Colon (tissue), 2 donors: ENCODE measurements at regions not wholly inside any gene's neighbourhood (a gene's known extent, or its start where the extent isn't known, plus 50 kb on each side); places are given as distances from the start of the nearest gene placed in this dataset.
"Not testable (repeated sequence)": the region's sequence is repeated elsewhere in the genome, so short reads cannot be mapped to it uniquely, and the experiment has no call there.

Experiments
- FAIRE-seq: peaks from 2 replicates; lab custom pipeline; 2012; peaks lifted over from hg19 to GRCh38; lab: Jason Lieb, UNC
- donor health status: control.
- donor health status: control.

GRCh38 chrX:137882960-137883359 lies 317.0 kb downstream of the ZIC3 start:
- FAIRE-seq, result no peak

- not testable (repeated sequence) for FAIRE-seq
Measured at GRCh38 chrX:137884813-137885212, 318.9 kb downstream of the ZIC3 start.

- FAIRE-seq, result no peak
Measured at GRCh38 chrX:137891431-137891830, 325.5 kb downstream of the ZIC3 start.

- FAIRE-seq, result no peak
Measured at GRCh38 chrX:137896123-137896522, 330.2 kb downstream of the ZIC3 start.

- no peak for FAIRE-seq
Measured at GRCh38 chrX:137915466-137915865, 349.5 kb downstream of the ZIC3 start.

- FAIRE-seq, result no peak
Measured at GRCh38 chrX:137916090-137916746, 350.3 kb downstream of the ZIC3 start.

GRCh38 chrX:137926090-137926489 lies 360.2 kb downstream of the ZIC3 start:
- FAIRE-seq, result no peak

GRCh38 chrX:137929951-137930350 lies 364.0 kb downstream of the ZIC3 start:
- no peak for FAIRE-seq

GRCh38 chrX:137930533-137930932 lies 364.6 kb downstream of the ZIC3 start:
- no peak for FAIRE-seq

- FAIRE-seq, result not testable (repeated sequence)
Measured at GRCh38 chrX:137934214-137934613, 368.3 kb downstream of the ZIC3 start.

- FAIRE-seq, result not testable (repeated sequence)
Measured at GRCh38 chrX:137934887-137935286, 369.0 kb downstream of the ZIC3 start.

GRCh38 chrX:137945470-137945869 lies 379.5 kb downstream of the ZIC3 start:
- no peak for FAIRE-seq

GRCh38 chrX:137969191-137969590 lies 403.3 kb downstream of the ZIC3 start:
- no peak for FAIRE-seq

- no peak for FAIRE-seq
Measured at GRCh38 chrX:137982472-137983172, 416.7 kb downstream of the ZIC3 start.

- FAIRE-seq, result no peak
Measured at GRCh38 chrX:137988470-137988869, 422.5 kb downstream of the ZIC3 start.

GRCh38 chrX:137998619-137999018 lies 432.7 kb downstream of the ZIC3 start:
- no peak for FAIRE-seq

GRCh38 chrX:137999071-137999470 lies 433.1 kb downstream of the ZIC3 start:
- no peak for FAIRE-seq

- FAIRE-seq, result no peak
Measured at GRCh38 chrX:137999552-137999951, 433.6 kb downstream of the ZIC3 start.

GRCh38 chrX:138001226-138001625 lies 435.3 kb downstream of the ZIC3 start:
- FAIRE-seq, result no peak

GRCh38 chrX:138006180-138006579 lies 440.3 kb downstream of the ZIC3 start:
- FAIRE-seq, result no peak

- no peak for FAIRE-seq
Measured at GRCh38 chrX:138008281-138008680, 442.4 kb downstream of the ZIC3 start.

- FAIRE-seq, result no peak
Measured at GRCh38 chrX:138011468-138011867, 445.5 kb downstream of the ZIC3 start.

GRCh38 chrX:138014577-138014976 lies 448.6 kb downstream of the ZIC3 start:
- FAIRE-seq, result no peak
